IgD-negative memory B cell (primary cell): ENCODE measurements at regions not wholly inside any gene's neighbourhood (a gene's known extent, or its start where the extent isn't known, plus 50 kb on each side); places are given as distances from the start of the nearest gene placed in this dataset.
"Not testable (repeated sequence)": the region's sequence is repeated elsewhere in the genome, so short reads cannot be mapped to it uniquely, and the experiment has no call there.

Source experiments
- H3K27ac Mint-ChIP-seq, 3 donors: one replicate each; pipeline ENCODE4 v1.8.0; 2020 to 2022; ENCODE audit warnings: mild to moderate bottlenecking in 3 of 3, mixed read lengths in 3 of 3, moderate library complexity in 1 of 3
- H3K27me3 Mint-ChIP-seq: one replicate; pipeline ENCODE4 v1.8.0; 2021; ENCODE audit warnings: mixed read lengths
- H3K36me3 Mint-ChIP-seq: one replicate; pipeline ENCODE4 v1.8.0; 2020; ENCODE audit warnings: mild to moderate bottlenecking, mixed read lengths
- H3K4me1 Mint-ChIP-seq, 3 donors: one replicate each; pipeline ENCODE4 v1.8.0; 2020 to 2022; ENCODE audit warnings: mixed read lengths in 3 of 3, mild to moderate bottlenecking in 1 of 3
- H3K4me3 Mint-ChIP-seq, 4 donors: one replicate each; pipeline ENCODE4 v1.8.0; 2020 to 2022; ENCODE audit warnings: mild to moderate bottlenecking in 4 of 4, mixed read lengths in 4 of 4, moderate library complexity in 3 of 4
- H3K9me3 Mint-ChIP-seq, 3 donors: one replicate each; pipeline ENCODE4 v1.8.0; 2020 to 2021; ENCODE audit warnings: mixed read lengths in 3 of 3, mild to moderate bottlenecking in 1 of 3

- Mint-ChIP-seq H3K27me3 (no peaks in the 10 kb centered on the region), H3K36me3 (no peaks in the 10 kb centered on the region), H3K9me3 (peaks cover 9 to 11% (median 9%) of the 10 kb centered on the region in 3 donors), H3K27ac (no peak overlapping the region), H3K4me3 (no peak overlapping the region), H3K4me1 (no peaks in the 10 kb centered on the region)
Observed at GRCh38 chr20:30484009-30484748, 773.3 kb upstream of the DEFB115 start.

GRCh38 chr20:30484749-30485070 is 772.8 kb upstream of the DEFB115 start:
- Mint-ChIP-seq H3K36me3 (no peaks in the 10 kb centered on the region), H3K4me3 (no peak overlapping the region), H3K27me3 (no peaks in the 10 kb centered on the region), H3K27ac (no peak overlapping the region), H3K4me1 (no peaks in the 10 kb centered on the region), H3K9me3 (peaks cover 8 to 9% (median 8%) of the 10 kb centered on the region in 3 donors)

- H3K36me3 Mint-ChIP-seq = no peaks in the 10 kb centered on the region
- H3K9me3 Mint-ChIP-seq = peaks cover 4 to 8% (median 5%) of the 10 kb centered on the region in 3 donors
- no peaks in the 10 kb centered on the region for H3K27me3 Mint-ChIP-seq
- no peak overlapping the region for H3K27ac Mint-ChIP-seq
- H3K4me3 Mint-ChIP-seq = no peak overlapping the region
- H3K4me1 Mint-ChIP-seq = no peaks in the 10 kb centered on the region
Observed at GRCh38 chr20:30485331-30486102, 771.9 kb upstream of the DEFB115 start.

GRCh38 chr20:30486103-30486478 is 771.4 kb upstream of the DEFB115 start:
- Mint-ChIP-seq H3K4me1 (no peaks in the 10 kb centered on the region), H3K27me3 (no peaks in the 10 kb centered on the region), H3K27ac (no peak overlapping the region)

GRCh38 chr20:30487461-30487860 is 770.0 kb upstream of the DEFB115 start:
- H3K27me3 Mint-ChIP-seq, H3K27ac Mint-ChIP-seq, H3K4me3 Mint-ChIP-seq, H3K36me3 Mint-ChIP-seq, H3K4me1 Mint-ChIP-seq: not testable (repeated sequence)
- H3K9me3 Mint-ChIP-seq = peaks cover 0 to 13% (median 9%) of the 10 kb centered on the region in 3 donors

More at GRCh38 chr20:30486103-30486478, 771.4 kb upstream of the DEFB115 start:
- no peak overlapping the region for H3K4me3 Mint-ChIP-seq
- H3K36me3 Mint-ChIP-seq = no peaks in the 10 kb centered on the region
- peaks cover 4 to 13% (median 7%) of the 10 kb centered on the region in 3 donors for H3K9me3 Mint-ChIP-seq

- no peaks in the 10 kb centered on the region for H3K27me3 Mint-ChIP-seq
- H3K4me3 Mint-ChIP-seq = no peak overlapping the region
- H3K36me3 Mint-ChIP-seq = no peaks in the 10 kb centered on the region
- H3K4me1 Mint-ChIP-seq = peaks cover 0 to 2% (median 0%) of the 10 kb centered on the region in 3 donors
- H3K9me3 Mint-ChIP-seq = peaks cover 0 to 13% (median 9%) of the 10 kb centered on the region in 3 donors
- no peak overlapping the region for H3K27ac Mint-ChIP-seq
Observed at GRCh38 chr20:30487947-30488926, 769.2 kb upstream of the DEFB115 start.

- Mint-ChIP-seq H3K9me3 (peaks cover 0 to 13% (median 9%) of the 10 kb centered on the region in 3 donors), H3K4me1 (peaks cover 0 to 2% (median 0%) of the 10 kb centered on the region in 3 donors), H3K4me3 (peak overlapping the region in 1 of 4 donors; percentile 48), H3K27me3 (no peaks in the 10 kb centered on the region), H3K27ac (no peak overlapping the region), H3K36me3 (no peaks in the 10 kb centered on the region)
Observed at GRCh38 chr20:30488941-30489613, 768.4 kb upstream of the DEFB115 start.

- H3K36me3 Mint-ChIP-seq = no peaks in the 10 kb centered on the region
- peaks cover 0 to 13% (median 9%) of the 10 kb centered on the region in 3 donors for H3K9me3 Mint-ChIP-seq
- H3K27ac Mint-ChIP-seq = no peak overlapping the region
- H3K27me3 Mint-ChIP-seq = no peaks in the 10 kb centered on the region
- no peak overlapping the region for H3K4me3 Mint-ChIP-seq
- peaks cover 0 to 2% (median 0%) of the 10 kb centered on the region in 3 donors for H3K4me1 Mint-ChIP-seq
Observed at GRCh38 chr20:30489614-30490003, 767.9 kb upstream of the DEFB115 start.

GRCh38 chr20:30491016-30491415 is 766.4 kb upstream of the DEFB115 start:
- Mint-ChIP-seq H3K4me1 (peaks cover 0 to 2% (median 0%) of the 10 kb centered on the region in 3 donors), H3K27me3 (no peaks in the 10 kb centered on the region), H3K4me3 (peak overlapping the region in 1 of 4 donors; percentile 34), H3K27ac (no peak overlapping the region), H3K36me3 (no peaks in the 10 kb centered on the region), H3K9me3 (peaks cover 0 to 13% (median 7%) of the 10 kb centered on the region in 3 donors)

GRCh38 chr20:30496656-30497055 is 760.8 kb upstream of the DEFB115 start:
- not testable (repeated sequence) for H3K27ac Mint-ChIP-seq, H3K4me3 Mint-ChIP-seq, H3K27me3 Mint-ChIP-seq, H3K4me1 Mint-ChIP-seq, H3K9me3 Mint-ChIP-seq, H3K36me3 Mint-ChIP-seq

GRCh38 chr20:30497191-30497590 is 760.3 kb upstream of the DEFB115 start:
- not testable (repeated sequence) for H3K4me1 Mint-ChIP-seq, H3K27ac Mint-ChIP-seq, H3K9me3 Mint-ChIP-seq, H3K36me3 Mint-ChIP-seq, H3K4me3 Mint-ChIP-seq, H3K27me3 Mint-ChIP-seq

GRCh38 chr20:30499123-30499522 is 758.3 kb upstream of the DEFB115 start:
- Mint-ChIP-seq H3K36me3 (no peaks in the 10 kb centered on the region), H3K27me3 (no peaks in the 10 kb centered on the region), H3K4me3 (no peak overlapping the region), H3K9me3 (no peaks in the 10 kb centered on the region), H3K4me1 (no peaks in the 10 kb centered on the region), H3K27ac (no peak overlapping the region)

GRCh38 chr20:30499716-30500446 is 757.6 kb upstream of the DEFB115 start:
- not testable (repeated sequence) for H3K9me3 Mint-ChIP-seq, H3K27me3 Mint-ChIP-seq, H3K27ac Mint-ChIP-seq, H3K4me1 Mint-ChIP-seq, H3K4me3 Mint-ChIP-seq, H3K36me3 Mint-ChIP-seq

- not testable (repeated sequence) for H3K4me1 Mint-ChIP-seq, H3K4me3 Mint-ChIP-seq, H3K27me3 Mint-ChIP-seq, H3K9me3 Mint-ChIP-seq, H3K27ac Mint-ChIP-seq, H3K36me3 Mint-ChIP-seq
Observed at GRCh38 chr20:30500447-30500820, 757.0 kb upstream of the DEFB115 start.
